ENCODE measurements at regions not wholly inside any gene's neighbourhood (a gene's known extent, or its start where the extent isn't known, plus 50 kb on each side); places are given as distances from the start of the nearest gene placed in this dataset.

GRCh38 chr10:3397231-3397630 lies 224.6 kb upstream of the PITRM1 start:
- TF ChIP-seq, protein P1, sequence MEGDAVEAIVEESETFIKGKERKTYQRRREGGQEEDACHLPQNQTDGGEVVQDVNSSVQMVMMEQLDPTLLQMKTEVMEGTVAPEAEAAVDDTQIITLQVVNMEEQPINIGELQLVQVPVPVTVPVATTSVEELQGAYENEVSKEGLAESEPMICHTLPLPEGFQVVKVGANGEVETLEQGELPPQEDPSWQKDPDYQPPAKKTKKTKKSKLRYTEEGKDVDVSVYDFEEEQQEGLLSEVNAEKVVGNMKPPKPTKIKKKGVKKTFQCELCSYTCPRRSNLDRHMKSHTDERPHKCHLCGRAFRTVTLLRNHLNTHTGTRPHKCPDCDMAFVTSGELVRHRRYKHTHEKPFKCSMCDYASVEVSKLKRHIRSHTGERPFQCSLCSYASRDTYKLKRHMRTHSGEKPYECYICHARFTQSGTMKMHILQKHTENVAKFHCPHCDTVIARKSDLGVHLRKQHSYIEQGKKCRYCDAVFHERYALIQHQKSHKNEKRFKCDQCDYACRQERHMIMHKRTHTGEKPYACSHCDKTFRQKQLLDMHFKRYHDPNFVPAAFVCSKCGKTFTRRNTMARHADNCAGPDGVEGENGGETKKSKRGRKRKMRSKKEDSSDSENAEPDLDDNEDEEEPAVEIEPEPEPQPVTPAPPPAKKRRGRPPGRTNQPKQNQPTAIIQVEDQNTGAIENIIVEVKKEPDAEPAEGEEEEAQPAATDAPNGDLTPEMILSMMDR (IDR thresholded peaks at IDR 0.05): no peak
- no peak for TF ChIP-seq POLR2A (IDR thresholded peaks at IDR 0.05)
